GM12892 (cell line): ENCODE measurements at regions not wholly inside any gene's neighbourhood (a gene's known extent, or its start where the extent isn't known, plus 50 kb on each side); places are given as distances from the start of the nearest gene placed in this dataset.

Experiments
- POLR2A ChIP-seq: IDR thresholded peaks from 2 replicates; pipeline ENCODE4 v1.6.1; 2011; ENCODE audit warnings: low read depth, low read length, control low read depth
- TAF1 ChIP-seq: IDR thresholded peaks from 2 replicates; pipeline ENCODE4 v1.6.1; 2011; ENCODE audit warnings: low read depth, mild to moderate bottlenecking, control low read depth, low read length, borderline replicate concordance

DNA sequence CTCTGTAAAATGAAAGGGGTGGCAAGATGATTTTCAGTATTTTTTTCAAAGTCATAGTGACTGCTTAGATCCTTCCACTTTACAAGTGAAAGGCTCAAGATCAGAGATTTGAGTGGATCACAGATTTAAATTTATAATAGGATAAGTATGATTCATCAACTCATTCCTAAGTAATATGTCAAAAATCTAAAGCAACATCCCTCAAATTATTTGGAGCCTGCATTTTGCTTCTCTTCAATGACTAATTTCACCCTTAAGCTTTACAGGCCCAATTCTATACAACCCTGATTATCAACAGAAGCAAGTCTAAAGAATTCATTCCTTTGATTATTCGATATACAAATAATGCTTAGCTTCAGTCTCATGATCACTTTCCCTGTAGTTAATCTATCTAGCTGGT lies 93.9 kb upstream of the HEY2 start:
- TF ChIP-seq POLR2A = no peak
- no peak for TF ChIP-seq TAF1
